Mucosa of gallbladder (tissue), 1 donor: ENCODE measurements at regions not wholly inside any gene's neighbourhood (a gene's known extent, or its start where the extent isn't known, plus 50 kb on each side); places are given as distances from the start of the nearest gene placed in this dataset.
"Not testable (repeated sequence)": the region's sequence is repeated elsewhere in the genome, so short reads cannot be mapped to it uniquely, and the experiment has no call there.

Experiments used
- DNase-seq: peaks from one replicate; pipeline ENCODE4 v3.0.0-alpha.2; 2020; ENCODE audit warnings: low spot score
- donor health status: DM: no; HTN: no; CAD: no.

DNA sequence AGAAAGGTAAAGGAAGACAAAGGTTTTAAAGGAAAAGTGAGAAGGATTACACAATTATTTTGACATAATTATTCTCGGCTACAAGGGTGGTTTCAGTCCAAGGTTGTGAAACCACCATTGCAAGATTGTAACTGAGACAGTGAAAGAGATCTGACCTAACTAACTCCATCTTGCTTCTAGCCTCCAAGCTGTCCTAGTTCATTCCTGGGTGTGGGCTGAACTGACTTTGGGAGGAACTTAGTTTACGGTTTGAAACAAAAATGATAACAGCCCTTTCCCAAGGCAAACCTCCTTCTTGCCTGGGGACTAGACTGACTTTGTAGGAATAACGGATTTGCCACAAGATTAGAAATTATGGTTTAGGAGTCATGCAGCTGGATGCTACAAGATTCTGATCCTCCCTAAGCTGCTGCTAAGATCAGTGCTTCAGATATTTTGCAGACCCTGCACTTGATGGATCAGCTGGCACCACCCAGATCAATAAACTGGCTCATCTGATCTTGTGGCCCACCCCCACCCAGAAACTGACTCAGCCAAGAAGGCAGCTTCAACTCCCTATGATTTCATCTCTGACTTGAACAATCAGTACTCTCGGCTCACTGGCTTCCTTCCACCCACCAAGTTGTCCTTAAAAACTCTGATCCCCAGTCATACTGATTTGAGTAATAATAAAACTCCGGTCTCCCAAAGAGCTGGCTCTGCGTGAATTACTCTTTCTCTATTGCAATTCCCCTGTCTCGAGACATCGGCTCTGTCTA is 57.7 kb upstream of the AADACL2 start:
- DNase-seq, result no peak

DNA sequence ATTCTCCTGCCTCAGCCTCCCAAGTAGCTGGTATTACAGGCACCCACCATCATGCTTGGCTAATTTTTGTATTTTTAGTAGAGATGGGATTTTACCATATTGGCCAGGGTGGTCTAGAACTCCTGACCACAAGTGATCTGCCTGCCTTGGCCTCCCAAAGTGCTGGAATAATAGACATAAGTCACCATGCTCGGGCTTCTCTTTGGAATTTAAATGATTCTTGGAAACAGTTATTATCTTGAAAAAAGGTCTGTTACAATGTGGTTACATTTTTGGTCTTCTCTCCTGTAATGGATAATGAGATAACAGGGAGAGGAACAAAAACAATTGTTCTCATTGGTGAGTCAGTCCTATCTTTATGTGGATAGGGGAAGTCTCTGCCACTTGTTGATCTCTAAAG is 59.8 kb upstream of the AADACL2 start:
- DNase-seq, result no peak

DNA sequence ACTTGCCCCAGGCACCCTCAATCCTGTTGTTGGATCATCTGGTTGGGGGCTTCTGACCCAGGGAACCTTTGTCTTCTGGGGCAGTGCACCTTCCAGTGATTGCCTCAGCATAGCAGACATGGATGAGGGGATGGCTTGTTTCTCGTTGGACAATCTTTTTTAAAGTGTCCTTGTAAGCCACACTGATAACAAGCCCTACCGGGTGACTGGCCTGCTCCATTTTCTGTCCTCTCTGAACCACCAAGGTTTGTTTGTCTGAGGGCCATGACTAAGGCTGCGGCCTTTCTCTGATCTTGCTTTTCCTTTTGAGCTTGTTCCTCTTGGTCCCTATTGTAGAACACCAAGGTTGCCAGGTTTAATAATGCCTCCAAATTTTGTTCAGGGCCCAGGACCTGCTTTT is 66.0 kb upstream of the AADACL2 start:
- not testable (repeated sequence) for DNase-seq

DNA sequence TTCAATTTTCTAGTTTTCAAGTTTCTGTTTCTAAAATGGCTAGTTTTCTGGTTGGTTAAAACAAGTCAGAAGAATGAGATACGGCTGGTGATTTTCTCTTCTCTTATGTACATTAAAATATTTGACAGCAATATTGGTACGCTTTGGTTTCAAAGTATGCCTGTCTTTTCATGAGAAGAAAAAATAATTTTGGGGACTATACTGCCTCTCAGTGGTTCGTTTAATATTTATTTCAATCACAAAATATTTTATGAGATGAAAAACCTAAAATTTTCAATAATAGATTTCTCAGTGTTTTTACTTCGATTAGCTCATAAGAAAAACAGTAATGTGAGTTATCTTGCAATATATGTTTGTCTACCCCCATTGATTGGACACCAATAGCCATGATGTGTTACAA is 72.8 kb upstream of the AADACL2 start:
- DNase-seq, result no peak

DNA sequence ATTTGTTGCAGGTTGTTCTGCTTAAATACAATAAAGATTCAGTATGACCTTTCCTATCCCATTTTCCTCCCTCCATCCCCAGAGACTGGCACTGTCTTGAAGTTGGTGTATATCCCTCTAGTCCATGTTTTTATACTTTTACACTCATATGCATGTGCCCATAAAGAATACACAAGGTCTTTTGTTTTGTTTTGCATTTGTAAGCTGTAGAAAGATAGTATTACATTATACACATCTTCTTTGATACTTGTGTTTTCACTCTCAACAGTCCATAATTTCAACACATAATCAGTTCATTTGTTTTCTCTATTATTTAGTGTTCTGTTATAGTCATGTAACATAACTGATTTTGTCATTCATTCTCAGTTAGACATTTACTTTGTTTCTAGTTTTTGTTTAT is 88.7 kb upstream of the AADACL2 start:
- no peak for DNase-seq

DNA sequence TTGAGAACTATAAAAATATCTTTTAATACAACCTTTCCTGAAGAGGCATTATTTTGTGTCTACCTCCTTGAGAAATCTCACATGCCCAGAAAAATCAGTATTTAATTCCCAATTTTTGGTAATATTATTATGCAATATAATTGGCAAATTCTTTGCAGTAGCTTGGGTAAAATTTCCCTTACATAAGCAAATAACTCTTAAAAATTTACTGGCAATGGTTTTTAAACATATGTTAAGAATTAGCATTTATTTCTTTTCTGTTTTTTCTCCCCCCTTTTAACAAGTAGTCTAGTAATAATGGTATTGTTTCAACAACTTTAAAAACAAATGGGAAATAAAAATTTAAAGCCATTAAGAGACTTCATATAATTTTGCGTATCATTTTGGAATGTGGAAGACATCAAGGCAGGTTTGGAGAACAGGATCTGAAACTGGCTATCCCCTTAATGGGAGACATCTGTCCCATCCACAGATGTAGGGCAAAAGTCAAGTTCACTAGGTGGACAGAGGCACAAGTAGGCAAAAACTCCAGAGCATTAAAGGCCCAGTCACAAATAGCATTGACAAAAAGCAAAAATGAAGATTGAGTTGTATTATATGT is 89.6 kb upstream of the AADACL2 start:
- no peak for DNase-seq

DNA sequence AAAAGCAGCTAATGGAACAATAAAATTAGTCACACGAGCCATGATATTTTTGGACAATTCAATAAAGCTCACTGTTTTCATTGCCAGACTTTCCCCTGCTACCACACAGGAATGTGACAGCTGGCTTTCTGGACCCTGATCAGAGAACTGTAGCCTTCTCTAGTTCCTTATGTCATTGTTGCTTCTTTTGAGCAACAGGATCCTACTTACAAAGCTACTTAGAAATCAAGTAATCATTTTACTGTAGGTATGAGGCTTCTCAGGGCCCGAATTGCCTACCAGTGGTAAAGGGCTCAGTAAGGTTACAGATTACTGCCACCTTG is 94.3 kb upstream of the AADACL2 start:
- DNase-seq, result no peak

DNA sequence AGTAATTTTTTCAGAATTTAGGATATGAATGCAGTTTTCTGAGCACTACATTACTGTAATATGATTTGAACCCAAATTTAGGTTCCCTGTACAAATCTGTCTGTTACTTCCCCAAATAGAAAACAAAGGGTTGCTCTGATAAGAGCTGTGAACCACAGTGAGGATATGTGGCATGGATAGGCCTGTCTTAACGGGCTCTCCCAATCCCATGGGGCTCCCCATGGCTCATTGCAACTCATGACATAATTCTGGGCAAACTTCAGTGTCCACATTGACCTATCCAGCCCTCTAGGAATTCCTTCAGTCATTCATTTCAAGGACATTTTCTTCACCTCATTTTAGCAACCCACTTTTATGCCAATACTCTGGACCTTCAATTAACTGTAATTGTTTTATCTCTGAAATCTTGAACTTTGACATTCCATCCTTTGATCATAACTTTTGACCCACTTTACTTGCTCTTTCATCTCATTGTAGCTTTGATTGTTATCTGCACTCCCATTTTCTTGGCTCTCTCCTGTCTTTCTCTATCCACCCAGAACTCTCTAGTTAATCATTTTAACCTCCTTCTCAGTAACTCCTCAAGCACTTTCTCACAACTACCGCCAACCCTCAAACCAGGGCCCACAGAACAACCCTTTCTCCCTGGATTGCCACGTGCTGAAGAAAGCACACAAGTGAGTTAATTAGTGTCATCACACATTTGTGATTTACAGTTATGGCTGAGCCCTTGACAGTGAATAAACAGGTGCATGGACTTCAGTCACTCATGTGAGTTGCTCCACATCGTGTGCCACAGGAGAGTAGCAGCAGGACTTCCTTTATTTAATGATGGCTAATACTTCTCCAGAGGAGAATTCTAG is 94.9 kb upstream of the AADACL2 start:
- DNase-seq, result no peak

DNA sequence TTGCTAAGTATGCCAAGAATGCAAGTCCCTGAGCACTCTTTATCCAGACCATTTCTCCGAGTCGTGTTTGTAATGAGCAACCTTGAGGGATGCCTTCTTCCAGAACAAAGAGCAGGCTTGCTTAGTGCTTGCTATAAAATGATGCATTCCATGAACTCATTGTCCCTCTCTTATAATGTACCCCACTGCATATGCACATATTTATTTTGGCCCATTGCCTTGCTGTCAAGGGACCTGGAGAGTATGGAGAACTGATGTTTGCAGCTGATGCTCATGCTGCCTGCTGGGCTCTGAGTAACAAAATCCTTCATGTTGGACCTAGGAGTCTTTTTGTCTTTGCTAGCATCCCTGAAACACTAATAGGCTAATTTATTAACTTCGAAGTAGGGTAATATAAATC is 97.8 kb upstream of the AADACL2 start:
- no peak for DNase-seq

DNA sequence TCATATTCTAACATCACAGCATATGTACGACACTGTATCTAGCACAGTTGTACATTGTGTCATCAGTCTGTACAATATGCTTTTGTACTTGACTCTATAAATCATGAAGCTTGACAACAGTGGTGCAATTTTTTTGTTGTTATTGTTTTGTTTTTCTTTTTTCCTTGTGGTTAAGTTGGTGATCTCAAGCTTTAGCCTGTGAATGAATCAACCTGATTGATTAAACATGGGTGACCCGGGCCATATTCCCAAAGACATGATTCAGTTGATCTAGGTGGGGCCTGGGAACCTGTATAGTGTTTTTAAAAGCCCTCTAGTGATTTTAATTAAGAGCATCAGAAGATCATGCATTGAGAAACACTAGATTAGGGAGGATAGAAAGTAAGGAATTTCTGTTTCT is 101.8 kb upstream of the AADACL2 start:
- DNase-seq, result no peak

DNA sequence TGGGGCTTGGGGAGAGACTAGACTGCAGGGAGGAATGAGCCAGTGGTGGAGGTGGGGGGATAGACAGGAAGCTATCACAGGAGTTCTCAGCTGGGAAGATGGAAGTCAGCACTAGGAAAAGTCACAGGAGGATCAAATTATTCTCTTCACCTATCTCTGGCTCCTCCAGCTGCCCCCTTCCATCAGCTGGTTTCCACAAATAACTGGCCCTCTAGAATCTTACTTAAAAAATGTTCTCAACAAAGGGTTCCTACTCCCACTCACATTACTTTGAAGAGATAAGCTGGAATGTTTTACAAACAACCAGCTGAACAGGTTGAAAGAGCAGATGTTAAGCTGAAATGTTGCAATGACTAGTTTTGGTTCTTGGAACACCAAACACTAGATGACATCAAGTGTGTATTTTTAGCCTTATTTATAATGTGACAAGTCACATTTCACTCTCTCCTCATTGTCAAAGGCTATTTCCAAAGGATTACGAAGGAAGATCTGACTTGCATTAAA is 102.7 kb upstream of the AADACL2 start:
- DNase-seq, result no peak

DNA sequence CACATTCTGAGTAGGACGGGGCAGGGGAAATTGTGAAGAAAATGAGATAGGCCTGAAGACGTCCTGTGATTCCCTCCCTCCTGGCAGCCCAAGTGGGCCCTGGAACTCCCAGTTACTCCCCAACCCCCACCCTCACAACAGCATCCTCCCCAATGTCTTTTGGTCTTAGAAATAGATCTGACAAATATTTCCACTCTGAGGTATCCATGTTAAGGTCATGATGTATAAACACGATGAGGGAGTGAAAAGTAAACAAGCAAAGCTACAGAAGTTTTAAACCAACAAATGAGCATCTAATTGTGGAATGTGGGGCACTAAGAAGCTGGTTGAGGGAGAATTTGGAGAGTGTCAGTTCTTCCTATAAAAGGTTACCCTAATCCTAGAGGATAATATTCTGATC is 103.7 kb upstream of the AADACL2 start:
- DNase-seq, result no peak

DNA sequence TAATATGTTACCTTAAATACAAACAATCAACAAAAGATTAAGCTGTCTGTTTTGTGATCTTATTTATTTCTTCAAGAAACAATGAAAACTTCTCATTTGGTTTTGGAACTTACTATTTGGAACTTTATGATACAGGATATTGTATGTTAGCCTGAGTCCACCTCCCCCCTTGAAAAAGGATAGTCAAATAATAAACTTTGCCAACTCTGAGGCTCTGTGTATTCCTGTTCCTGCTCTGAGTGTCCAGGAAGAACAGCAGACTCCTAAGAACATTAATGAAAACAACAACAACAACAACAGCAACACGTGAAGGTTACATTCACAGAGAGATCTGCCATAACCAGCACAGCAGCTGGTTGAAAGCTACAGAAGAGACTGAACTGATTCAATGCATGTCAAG is 108.1 kb upstream of the AADACL2 start:
- DNase-seq, result no peak

DNA sequence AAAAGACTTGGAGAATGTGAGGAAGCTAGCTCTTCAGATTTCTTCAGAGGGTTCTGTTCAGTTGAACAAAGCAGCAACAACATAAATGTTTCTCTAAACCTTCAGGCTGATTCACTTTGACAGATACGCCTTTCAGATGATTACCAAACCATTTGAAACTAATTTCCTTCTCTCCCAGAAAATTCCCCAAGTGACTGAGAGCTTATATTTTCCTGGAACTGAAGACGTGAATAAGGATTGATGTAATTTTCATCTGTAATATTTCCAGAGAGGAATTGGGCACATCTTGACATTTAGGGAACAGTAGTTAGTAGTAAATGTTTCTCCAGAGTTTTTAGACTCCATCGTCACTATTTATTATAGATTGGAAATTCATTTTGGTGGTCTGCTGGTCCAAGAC is 108.6 kb upstream of the AADACL2 start:
- DNase-seq, result no peak

DNA sequence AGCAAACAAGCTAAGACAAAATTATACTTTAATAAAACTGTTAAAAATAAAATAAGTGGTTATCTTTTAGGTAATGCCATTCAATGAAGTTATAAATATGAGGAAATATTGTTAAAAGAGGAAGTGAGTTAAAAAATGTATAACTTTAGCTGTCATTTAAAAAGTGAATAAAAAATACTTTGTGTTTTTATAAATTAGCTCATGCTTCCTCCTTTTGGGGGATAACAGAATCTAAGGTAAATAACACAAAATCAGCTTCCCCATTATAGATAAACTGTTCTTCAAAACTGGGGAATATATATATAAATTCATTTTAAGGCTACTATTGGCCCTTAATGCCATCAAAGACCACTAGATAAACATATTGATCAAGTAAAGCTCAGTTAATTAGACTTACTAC is 113.7 kb upstream of the AADACL2 start:
- no peak for DNase-seq

DNA sequence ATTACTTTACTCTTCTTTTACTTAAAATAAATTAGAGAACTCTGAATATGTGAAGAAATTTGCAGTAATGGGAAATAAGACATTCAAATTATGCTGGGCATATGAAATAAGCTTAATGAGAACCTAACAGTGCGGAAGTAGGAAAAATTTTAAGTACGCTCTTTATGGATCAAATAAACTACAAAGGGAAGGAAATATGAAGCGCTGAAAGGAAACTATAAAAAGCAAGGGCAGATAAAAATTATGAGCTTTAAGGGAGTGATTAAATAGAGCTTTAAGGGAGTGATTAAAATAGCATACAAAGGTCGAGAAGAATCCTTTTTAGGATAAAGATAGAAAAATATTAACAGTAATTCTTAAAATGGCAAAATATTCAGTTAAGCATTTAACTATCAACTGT is 118.3 kb upstream of the AADACL2 start:
- DNase-seq, result no peak

DNA sequence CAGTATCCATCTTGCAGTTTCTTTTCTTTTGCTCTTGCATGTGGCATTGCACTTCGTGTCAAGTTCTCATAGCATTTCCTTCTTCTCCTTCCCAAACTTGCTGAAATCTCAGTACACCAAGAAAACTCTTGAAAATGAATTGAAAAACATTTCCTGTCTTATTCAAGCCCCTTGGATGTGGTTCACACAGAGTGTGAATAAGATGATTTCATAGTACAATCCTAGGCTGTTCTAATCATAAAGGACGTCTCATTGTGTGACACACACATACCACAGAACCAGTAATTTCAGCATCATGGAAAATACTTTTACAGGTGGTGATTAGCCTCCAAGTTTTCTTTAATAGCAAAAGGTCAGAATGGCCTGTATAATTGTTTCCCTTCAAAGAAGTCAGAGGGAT is 121.6 kb upstream of the AADACL2 start:
- no peak for DNase-seq

DNA sequence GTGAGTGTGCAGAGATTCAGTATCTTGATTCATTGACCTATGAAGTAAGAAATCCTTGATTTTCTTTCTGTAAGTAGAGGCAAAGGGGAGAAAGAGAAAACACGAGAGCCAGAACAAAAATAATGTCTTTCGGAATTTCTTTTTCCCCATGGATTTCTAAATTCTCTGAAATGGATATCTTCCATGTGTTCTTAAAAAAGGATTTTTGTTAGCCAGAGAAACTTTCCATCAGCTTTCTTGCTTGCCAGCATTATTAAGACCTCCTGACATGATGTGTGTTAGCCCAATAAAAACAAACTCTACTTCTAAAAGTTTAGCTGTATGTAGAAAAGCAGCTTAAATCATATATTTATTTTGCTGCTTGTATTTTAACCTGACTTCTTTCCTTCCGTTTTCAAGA is 122.3 kb upstream of the AADACL2 start:
- DNase-seq, result no peak

DNA sequence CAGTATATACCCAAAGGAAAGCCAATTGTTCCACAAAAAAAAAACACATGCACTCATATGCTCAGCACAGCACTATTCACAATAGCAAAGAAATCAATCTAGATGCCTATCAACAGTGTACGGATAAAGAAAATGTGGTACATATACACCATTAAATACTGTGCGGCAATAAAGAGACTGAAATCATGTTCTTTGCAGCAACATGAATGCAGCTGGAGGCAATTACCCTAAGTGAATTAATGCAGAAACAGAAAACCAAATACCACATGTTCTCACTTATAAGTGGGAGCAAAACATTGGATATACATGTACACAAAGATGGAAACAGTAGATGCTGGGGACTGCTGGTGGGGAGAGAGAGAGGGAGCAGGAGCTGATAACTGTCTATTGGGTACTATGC is 124.2 kb upstream of the AADACL2 start:
- DNase-seq, result no peak

DNA sequence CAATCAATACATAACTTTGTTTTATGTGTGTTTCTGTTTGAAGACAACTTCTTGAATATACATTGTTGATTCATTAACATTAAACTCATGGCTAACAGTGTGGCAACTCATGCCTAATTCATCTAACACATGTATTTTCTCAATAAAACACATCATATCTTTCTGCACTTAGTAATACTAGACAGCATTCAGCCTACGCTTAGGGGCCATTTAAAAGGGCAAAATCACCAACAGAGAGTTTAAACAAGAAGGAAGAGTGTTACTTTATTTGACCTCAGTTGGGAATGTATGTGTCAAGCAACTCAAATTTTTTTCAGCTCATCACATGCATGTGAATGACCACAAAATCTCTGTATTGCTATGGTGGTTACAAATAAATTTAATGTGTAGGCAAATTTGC is 128.8 kb upstream of the AADACL2 start:
- no peak for DNase-seq

DNA sequence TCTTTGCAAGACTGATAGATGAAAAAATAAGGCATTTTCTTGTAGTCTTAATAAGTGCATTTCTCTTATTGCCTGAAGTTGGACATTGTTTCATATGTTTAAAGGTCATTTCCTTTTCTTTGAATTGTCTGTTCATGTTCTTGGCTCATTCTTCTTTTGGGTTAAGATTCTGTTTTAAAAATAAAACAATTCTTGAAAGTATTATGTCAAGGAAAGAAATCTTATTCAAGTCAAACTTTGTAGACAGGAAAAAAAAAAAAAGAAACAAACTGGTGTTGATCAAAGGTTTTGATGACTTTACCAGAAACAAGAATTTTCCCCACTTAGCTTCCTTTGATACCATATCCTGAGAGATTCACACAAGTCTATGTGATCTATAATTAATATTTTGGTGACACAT is 132.9 kb upstream of the AADACL2 start:
- no peak for DNase-seq

DNA sequence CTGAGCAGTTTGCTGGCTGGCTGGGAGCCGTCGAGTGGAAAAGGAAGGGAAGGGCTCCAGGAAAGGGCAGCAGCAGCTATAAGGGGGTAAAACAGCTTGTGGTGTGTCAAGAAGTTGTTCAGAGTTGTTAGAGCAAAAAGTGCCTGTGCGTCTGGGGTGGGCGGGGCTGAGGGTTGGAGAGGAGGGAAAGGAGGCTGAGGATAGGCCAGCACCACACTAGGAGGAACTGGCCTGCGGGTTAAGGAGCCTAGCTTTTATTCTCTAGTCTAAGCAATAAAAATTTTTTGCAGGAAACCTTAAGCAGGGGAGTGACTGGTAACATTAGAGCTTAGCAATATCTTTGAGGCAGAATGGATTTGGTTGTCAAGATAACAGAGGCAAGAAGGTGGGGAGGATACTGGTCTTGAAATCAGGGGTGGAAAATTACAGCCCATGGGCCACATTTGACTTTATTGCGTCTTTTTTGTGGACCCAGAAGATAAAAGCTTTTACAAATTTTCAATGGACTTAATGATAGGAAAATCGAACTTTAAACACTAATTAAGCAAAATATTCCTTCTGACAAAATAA is 134.5 kb upstream of the AADACL2 start:
- DNase-seq, result no peak

DNA sequence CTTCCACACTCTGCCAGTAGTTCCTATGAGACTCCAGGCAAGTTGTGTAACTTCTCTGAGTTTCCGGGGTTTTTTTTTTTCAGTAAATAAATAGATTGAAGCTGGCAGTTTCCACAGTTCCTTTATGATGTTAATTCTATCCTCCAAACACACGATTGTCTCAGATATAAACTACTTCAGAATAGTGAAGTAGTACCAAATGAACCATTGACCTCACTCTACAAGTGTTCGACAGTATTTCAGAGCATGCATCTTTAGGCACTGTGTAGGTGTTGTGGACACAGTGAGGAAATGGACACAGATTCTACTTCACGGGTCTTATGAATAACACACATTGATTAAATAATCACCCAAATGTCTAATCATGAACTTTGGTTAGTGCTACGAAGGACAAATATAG is 136.1 kb upstream of the IGSF10 start:
- no peak for DNase-seq
